Neural cell (in vitro differentiated cells): ENCODE measurements at regions not wholly inside any gene's neighbourhood (a gene's known extent, or its start where the extent isn't known, plus 50 kb on each side); places are given as distances from the start of the nearest gene placed in this dataset.

Experiments
- EP300 ChIP-seq: fragments of 450-650 bp; conservative IDR thresholded peaks from 2 replicates; pipeline ENCODE4 v1.6.1; 2014; ENCODE audit warnings: antibody characterized with exemption, mild to moderate bottlenecking, moderate library complexity; ENCODE audit not compliant: poor library complexity, severe bottlenecking
- EZH2 ChIP-seq: fragments of 200-600, 300-800 bp; shearing (Covaris generic), sonication (generic); IDR thresholded peaks from 2 replicates; pipeline ENCODE4 v1.6.1; 2014; ENCODE audit warnings: antibody characterized with exemption, low read length, borderline replicate concordance, mild to moderate bottlenecking; ENCODE audit not compliant: insufficient read depth, poor library complexity, severe bottlenecking
- MXI1 ChIP-seq: fragments of 450-650 bp; conservative IDR thresholded peaks from 2 replicates; pipeline ENCODE4 v1.6.1; 2014; ENCODE audit warnings: antibody characterized with exemption, mild to moderate bottlenecking; ENCODE audit not compliant: poor library complexity, severe bottlenecking
- POLR2AphosphoS5 ChIP-seq: IDR thresholded peaks from 2 replicates; pipeline ENCODE4 v1.6.1; 2012
- RAD21 ChIP-seq: fragments of 450-650 bp; conservative IDR thresholded peaks from 2 replicates; pipeline ENCODE4 v1.6.1; 2014; ENCODE audit warnings: antibody characterized with exemption, mild to moderate bottlenecking, moderate library complexity
- SMC3 ChIP-seq: fragments of 450-650 bp; conservative IDR thresholded peaks from 2 replicates; pipeline ENCODE4 v1.6.1; 2014; ENCODE audit warnings: antibody characterized with exemption, mild to moderate bottlenecking, moderate library complexity; ENCODE audit not compliant: poor library complexity
- TAF1 ChIP-seq: IDR thresholded peaks from 2 replicates; pipeline ENCODE4 v1.6.1; 2012; ENCODE audit warnings: low read depth
- TF ChIP-seq, protein P1 (sequence below): fragments of 450-650 bp; IDR thresholded peaks from 2 replicates; pipeline ENCODE4 v1.5.1; 2014; ENCODE audit warnings: antibody characterized with exemption, mild to moderate bottlenecking, moderate library complexity; ENCODE audit not compliant: poor library complexity, severe bottlenecking

DNA sequence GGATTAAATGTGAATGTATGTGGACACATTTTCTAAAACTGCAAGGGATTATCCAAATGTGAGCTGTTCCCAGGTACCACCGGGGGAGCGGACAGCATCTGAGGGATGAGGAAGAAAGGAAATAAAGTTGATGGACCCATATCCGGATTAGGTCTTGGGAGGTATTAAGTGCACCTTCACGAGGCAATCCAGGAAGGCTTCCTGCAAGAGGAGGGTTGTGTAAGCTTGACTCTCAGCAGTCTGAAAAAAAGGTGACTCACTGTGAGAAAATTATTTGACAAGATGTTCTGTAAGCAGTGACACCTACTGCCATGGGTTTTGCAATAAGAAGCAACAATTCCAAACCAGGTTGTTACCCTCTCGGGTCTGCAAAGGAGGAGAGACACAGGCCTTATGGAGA lies 55.0 kb upstream of the LRFN2 start:
- TF ChIP-seq, protein P1, sequence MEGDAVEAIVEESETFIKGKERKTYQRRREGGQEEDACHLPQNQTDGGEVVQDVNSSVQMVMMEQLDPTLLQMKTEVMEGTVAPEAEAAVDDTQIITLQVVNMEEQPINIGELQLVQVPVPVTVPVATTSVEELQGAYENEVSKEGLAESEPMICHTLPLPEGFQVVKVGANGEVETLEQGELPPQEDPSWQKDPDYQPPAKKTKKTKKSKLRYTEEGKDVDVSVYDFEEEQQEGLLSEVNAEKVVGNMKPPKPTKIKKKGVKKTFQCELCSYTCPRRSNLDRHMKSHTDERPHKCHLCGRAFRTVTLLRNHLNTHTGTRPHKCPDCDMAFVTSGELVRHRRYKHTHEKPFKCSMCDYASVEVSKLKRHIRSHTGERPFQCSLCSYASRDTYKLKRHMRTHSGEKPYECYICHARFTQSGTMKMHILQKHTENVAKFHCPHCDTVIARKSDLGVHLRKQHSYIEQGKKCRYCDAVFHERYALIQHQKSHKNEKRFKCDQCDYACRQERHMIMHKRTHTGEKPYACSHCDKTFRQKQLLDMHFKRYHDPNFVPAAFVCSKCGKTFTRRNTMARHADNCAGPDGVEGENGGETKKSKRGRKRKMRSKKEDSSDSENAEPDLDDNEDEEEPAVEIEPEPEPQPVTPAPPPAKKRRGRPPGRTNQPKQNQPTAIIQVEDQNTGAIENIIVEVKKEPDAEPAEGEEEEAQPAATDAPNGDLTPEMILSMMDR, result no peak
- TF ChIP-seq EP300 (no peak), POLR2AphosphoS5 (no peak), EZH2 (no peak), TAF1 (no peak), MXI1 (no peak), SMC3 (no peak), RAD21 (no peak)
